ENCODE measurements at regions not wholly inside any gene's neighbourhood (a gene's known extent, or its start where the extent isn't known, plus 50 kb on each side); places are given as distances from the start of the nearest gene placed in this dataset.

GRCh38 chr6:100269189-100269588 lies 195.5 kb downstream of the SIM1 start:
- no peak for TF ChIP-seq CTCF (IDR thresholded peaks at IDR 0.05; ENCODE audit: insufficient read depth, low read depth, low read length)
- peak; percentile 36 for DNase-seq (ENCODE audit: low read depth)
- no peak overlapping the region for H3K4me3 ChIP-seq (ENCODE audit: low read depth, low read length)

- DNase-seq (ENCODE audit: low read depth): no peak
- no peak for TF ChIP-seq CTCF (IDR thresholded peaks at IDR 0.05; ENCODE audit: insufficient read depth, low read depth, low read length)
- H3K4me3 ChIP-seq (ENCODE audit: low read depth, low read length): no peak overlapping the region
Observed at GRCh38 chr6:100268326-100268725, 196.4 kb downstream of the SIM1 start.

- no peak for TF ChIP-seq CTCF (IDR thresholded peaks at IDR 0.05; ENCODE audit: insufficient read depth, low read depth, low read length)
- H3K4me3 ChIP-seq (ENCODE audit: low read depth, low read length): no peak overlapping the region
- peak; percentile 42 for DNase-seq (ENCODE audit: low read depth)
Observed at GRCh38 chr6:100267721-100268123, 197.0 kb downstream of the SIM1 start.

- no peak for DNase-seq (ENCODE audit: low read depth)
- H3K4me3 ChIP-seq (ENCODE audit: low read depth, low read length): no peak overlapping the region
- TF ChIP-seq CTCF (IDR thresholded peaks at IDR 0.05; ENCODE audit: insufficient read depth, low read depth, low read length): no peak
Observed at GRCh38 chr6:100266494-100267401, 198.0 kb downstream of the SIM1 start.

GRCh38 chr6:100262086-100262485 lies 202.6 kb downstream of the SIM1 start:
- H3K4me3 ChIP-seq (ENCODE audit: low read depth, low read length): no peak overlapping the region
- TF ChIP-seq CTCF (IDR thresholded peaks at IDR 0.05; ENCODE audit: insufficient read depth, low read depth, low read length): no peak

GRCh38 chr6:100261486-100261885 lies 203.2 kb downstream of the SIM1 start:
- H3K4me3 ChIP-seq (ENCODE audit: low read depth, low read length): no peak overlapping the region
- TF ChIP-seq CTCF (IDR thresholded peaks at IDR 0.05; ENCODE audit: insufficient read depth, low read depth, low read length): no peak

More at GRCh38 chr6:100262086-100262485, 202.6 kb downstream of the SIM1 start:
- DNase-seq (ENCODE audit: low read depth): no peak

More at GRCh38 chr6:100261486-100261885, 203.2 kb downstream of the SIM1 start:
- no peak for DNase-seq (ENCODE audit: low read depth)
